ENCODE measurements at regions not wholly inside any gene's neighbourhood (a gene's known extent, or its start where the extent isn't known, plus 50 kb on each side); places are given as distances from the start of the nearest gene placed in this dataset.

GRCh38 chr10:131706952-131707351 lies 193.9 kb upstream of the PPP2R2D start:
- Histone ChIP-seq H3K9me3 (ENCODE audit: control extremely low read depth in 1 of 5, control insufficient read depth in 4 of 5, insufficient read depth in 2 of 5, low read depth in 1 of 5, low read length in 4 of 5) (peaks cover 0 to 21% (median 10%) of the 10 kb centered on the region in 5 experiments), H3K36me3 (ENCODE audit: control insufficient read depth in 4 of 4, insufficient read depth in 4 of 4, low read length in 3 of 4) (no peaks in the 10 kb centered on the region), H3K4me1 (ENCODE audit: control extremely low read depth in 1 of 4, control insufficient read depth in 4 of 4, insufficient read depth in 4 of 4, low read length in 3 of 4) (no peaks in the 10 kb centered on the region), H3K27ac (ENCODE audit: insufficient read depth in 1 of 2, low read depth in 1 of 2, low read length in 2 of 2, poor library complexity in 1 of 2, severe bottlenecking in 2 of 2) (no peak overlapping the region), H3K27me3 (replicated peaks in 2 of 5; ENCODE audit: control insufficient read depth in 4 of 5, insufficient read depth in 5 of 5, low read length in 4 of 5) (peaks cover 0 to 19% (median 0%) of the 10 kb centered on the region in 5 experiments), H3K4me3 (ENCODE audit: control insufficient read depth in 1 of 7, extremely low read depth in 1 of 7, insufficient read depth in 4 of 7, low read depth in 2 of 7, low read length in 6 of 7) (no peak overlapping the region)
- ChIA-PET CTCF (no interaction called here), POLR2A (no interaction called here)
- no peak for DNase-seq
- 100% methylated on average over 4 of the region's 4 CpGs for WGBS (ENCODE audit: insufficient coverage)

GRCh38 chr10:131708225-131708880 lies 192.5 kb upstream of the PPP2R2D start:
- no peak overlapping the region for H3K4me3 ChIP-seq (ENCODE audit: control insufficient read depth in 1 of 7, extremely low read depth in 1 of 7, insufficient read depth in 4 of 7, low read depth in 2 of 7, low read length in 6 of 7)
- DNase-seq = no peak
- 94% methylated on average over 11 of the region's 17 CpGs for WGBS (ENCODE audit: insufficient coverage)
- no peak overlapping the region for H3K27ac ChIP-seq (ENCODE audit: insufficient read depth in 1 of 2, low read depth in 1 of 2, low read length in 2 of 2, poor library complexity in 1 of 2, severe bottlenecking in 2 of 2)
- peaks cover 0 to 21% (median 10%) of the 10 kb centered on the region in 5 experiments for H3K9me3 ChIP-seq (ENCODE audit: control extremely low read depth in 1 of 5, control insufficient read depth in 4 of 5, insufficient read depth in 2 of 5, low read depth in 1 of 5, low read length in 4 of 5)
- H3K4me1 ChIP-seq (ENCODE audit: control extremely low read depth in 1 of 4, control insufficient read depth in 4 of 4, insufficient read depth in 4 of 4, low read length in 3 of 4) = no peaks in the 10 kb centered on the region
- H3K27me3 ChIP-seq (replicated peaks in 2 of 5; ENCODE audit: control insufficient read depth in 4 of 5, insufficient read depth in 5 of 5, low read length in 4 of 5) = peaks cover 0 to 20% (median 0%) of the 10 kb centered on the region in 5 experiments
- POLR2A ChIA-PET = no interaction called here
- H3K36me3 ChIP-seq (ENCODE audit: control insufficient read depth in 4 of 4, insufficient read depth in 4 of 4, low read length in 3 of 4) = no peaks in the 10 kb centered on the region
- CTCF ChIA-PET = no interaction called here

- H3K36me3 ChIP-seq (ENCODE audit: control insufficient read depth in 4 of 4, insufficient read depth in 4 of 4, low read length in 3 of 4) = no peaks in the 10 kb centered on the region
- H3K27me3 ChIP-seq (replicated peaks in 2 of 5; ENCODE audit: control insufficient read depth in 4 of 5, insufficient read depth in 5 of 5, low read length in 4 of 5) = peaks cover 0 to 19% (median 0%) of the 10 kb centered on the region in 5 experiments
- POLR2A ChIA-PET = no interaction called here
- no peaks in the 10 kb centered on the region for H3K4me1 ChIP-seq (ENCODE audit: control extremely low read depth in 1 of 4, control insufficient read depth in 4 of 4, insufficient read depth in 4 of 4, low read length in 3 of 4)
- 87% methylated on average over 14 of the region's 17 CpGs for WGBS (ENCODE audit: insufficient coverage)
- H3K9me3 ChIP-seq (ENCODE audit: control extremely low read depth in 1 of 5, control insufficient read depth in 4 of 5, insufficient read depth in 2 of 5, low read depth in 1 of 5, low read length in 4 of 5) = peaks cover 0 to 21% (median 10%) of the 10 kb centered on the region in 5 experiments
- H3K4me3 ChIP-seq (ENCODE audit: control insufficient read depth in 1 of 7, extremely low read depth in 1 of 7, insufficient read depth in 4 of 7, low read depth in 2 of 7, low read length in 6 of 7) = no peak overlapping the region
- no peak overlapping the region for H3K27ac ChIP-seq (ENCODE audit: insufficient read depth in 1 of 2, low read depth in 1 of 2, low read length in 2 of 2, poor library complexity in 1 of 2, severe bottlenecking in 2 of 2)
- CTCF ChIA-PET = no interaction called here
- no peak for DNase-seq
These were observed 190.5 kb upstream of the PPP2R2D start for GRCh38 chr10:131710142-131710861.

GRCh38 chr10:131722121-131722520 lies 178.7 kb upstream of the PPP2R2D start:
- peaks cover 0 to 20% (median 0%) of the 10 kb centered on the region in 5 experiments for H3K27me3 ChIP-seq (replicated peaks in 2 of 5; ENCODE audit: control insufficient read depth in 4 of 5, insufficient read depth in 5 of 5, low read length in 4 of 5)
- H3K36me3 ChIP-seq (ENCODE audit: control insufficient read depth in 4 of 4, insufficient read depth in 4 of 4, low read length in 3 of 4) = no peaks in the 10 kb centered on the region
- H3K9me3 ChIP-seq (ENCODE audit: control extremely low read depth in 1 of 5, control insufficient read depth in 4 of 5, insufficient read depth in 2 of 5, low read depth in 1 of 5, low read length in 4 of 5) = peaks cover 0 to 3% (median 0%) of the 10 kb centered on the region in 5 experiments
- H3K27ac ChIP-seq (ENCODE audit: insufficient read depth in 1 of 2, low read depth in 1 of 2, low read length in 2 of 2, poor library complexity in 1 of 2, severe bottlenecking in 2 of 2) = no peak overlapping the region
- H3K4me1 ChIP-seq (ENCODE audit: control extremely low read depth in 1 of 4, control insufficient read depth in 4 of 4, insufficient read depth in 4 of 4, low read length in 3 of 4) = peaks cover 0 to 11% (median 2%) of the 10 kb centered on the region in 4 experiments
- WGBS (ENCODE audit: insufficient coverage) = 100% methylated on average over 2 of the region's 5 CpGs
- ChIA-PET CTCF (no interaction called here), POLR2A (no interaction called here)
- no peak for DNase-seq
- no peak overlapping the region for H3K4me3 ChIP-seq (ENCODE audit: control insufficient read depth in 1 of 7, extremely low read depth in 1 of 7, insufficient read depth in 4 of 7, low read depth in 2 of 7, low read length in 6 of 7)

- no peaks in the 10 kb centered on the region for H3K36me3 ChIP-seq (ENCODE audit: control insufficient read depth in 4 of 4, insufficient read depth in 4 of 4, low read length in 3 of 4)
- CTCF ChIA-PET = no interaction called here
- WGBS (ENCODE audit: insufficient coverage) = 90% methylated on average over 12 of the region's 22 CpGs
- peaks cover 0 to 11% (median 2%) of the 10 kb centered on the region in 4 experiments for H3K4me1 ChIP-seq (ENCODE audit: control extremely low read depth in 1 of 4, control insufficient read depth in 4 of 4, insufficient read depth in 4 of 4, low read length in 3 of 4)
- no peak overlapping the region for H3K27ac ChIP-seq (ENCODE audit: insufficient read depth in 1 of 2, low read depth in 1 of 2, low read length in 2 of 2, poor library complexity in 1 of 2, severe bottlenecking in 2 of 2)
- no peak overlapping the region for H3K4me3 ChIP-seq (ENCODE audit: control insufficient read depth in 1 of 7, extremely low read depth in 1 of 7, insufficient read depth in 4 of 7, low read depth in 2 of 7, low read length in 6 of 7)
- no peak for DNase-seq
- H3K27me3 ChIP-seq (replicated peaks in 2 of 5; ENCODE audit: control insufficient read depth in 4 of 5, insufficient read depth in 5 of 5, low read length in 4 of 5) = peaks cover 0 to 24% (median 0%) of the 10 kb centered on the region in 5 experiments
- H3K9me3 ChIP-seq (ENCODE audit: control extremely low read depth in 1 of 5, control insufficient read depth in 4 of 5, insufficient read depth in 2 of 5, low read depth in 1 of 5, low read length in 4 of 5) = peaks cover 0 to 3% (median 0%) of the 10 kb centered on the region in 5 experiments
- POLR2A ChIA-PET = no interaction called here
These were observed 178.1 kb upstream of the PPP2R2D start for GRCh38 chr10:131722525-131723264.

- WGBS (ENCODE audit: insufficient coverage) = 95% methylated on average over 17 of the region's 20 CpGs
- H3K27ac ChIP-seq (ENCODE audit: insufficient read depth in 1 of 2, low read depth in 1 of 2, low read length in 2 of 2, poor library complexity in 1 of 2, severe bottlenecking in 2 of 2) = no peak overlapping the region
- peaks cover 0 to 28% (median 0%) of the 10 kb centered on the region in 5 experiments for H3K27me3 ChIP-seq (replicated peaks in 2 of 5; ENCODE audit: control insufficient read depth in 4 of 5, insufficient read depth in 5 of 5, low read length in 4 of 5)
- no peak for DNase-seq
- CTCF ChIA-PET = no interaction called here
- POLR2A ChIA-PET = no interaction called here
- H3K9me3 ChIP-seq (ENCODE audit: control extremely low read depth in 1 of 5, control insufficient read depth in 4 of 5, insufficient read depth in 2 of 5, low read depth in 1 of 5, low read length in 4 of 5) = peaks cover 0 to 3% (median 0%) of the 10 kb centered on the region in 5 experiments
- no peak overlapping the region for H3K4me3 ChIP-seq (ENCODE audit: control insufficient read depth in 1 of 7, extremely low read depth in 1 of 7, insufficient read depth in 4 of 7, low read depth in 2 of 7, low read length in 6 of 7)
- no peaks in the 10 kb centered on the region for H3K36me3 ChIP-seq (ENCODE audit: control insufficient read depth in 4 of 4, insufficient read depth in 4 of 4, low read length in 3 of 4)
- H3K4me1 ChIP-seq (ENCODE audit: control extremely low read depth in 1 of 4, control insufficient read depth in 4 of 4, insufficient read depth in 4 of 4, low read length in 3 of 4) = peaks cover 0 to 11% (median 2%) of the 10 kb centered on the region in 4 experiments
These were observed 177.3 kb upstream of the PPP2R2D start for GRCh38 chr10:131723297-131724168.

All from common myeloid progenitor, CD34-positive (primary cell).